ENCODE measurements at regions not wholly inside any gene's neighbourhood (a gene's known extent, or its start where the extent isn't known, plus 50 kb on each side); places are given as distances from the start of the nearest gene placed in this dataset.

- TF ChIP-seq CTCF (IDR thresholded peaks at IDR 0.05) (no peak), POLR2AphosphoS5 (IDR thresholded peaks at IDR 0.05) (no peak), EP300 (IDR thresholded peaks at IDR 0.05) (no peak)
Observed at GRCh38 chr19:28403690-28404089, 809.3 kb downstream of the UQCRFS1 start.

Measured in sigmoid colon (tissue), 4 donors.